OCI-LY7 (cell line): ENCODE measurements at regions not wholly inside any gene's neighbourhood (a gene's known extent, or its start where the extent isn't known, plus 50 kb on each side); places are given as distances from the start of the nearest gene placed in this dataset.

ENCODE experiments used
- BruUV-seq: library from RNA; stranded (reverse); fragments of 400-500 nt; replicated peaks from 2 replicates; lab custom pipeline; 2021; lab: Mats Ljungman, UMichigan
- CTCF ChIA-PET: fragments of 300-600 bp; sonication (Branson Sonifier 250); formaldehyde crosslinking; loops from one replicate; lab custom pipeline; 2022; ENCODE audit warnings: antibody characterized with exemption; ENCODE audit not compliant: unreplicated experiment; lab: Charles Lee
- POLR2A ChIA-PET: fragments of 300-600 bp; sonication (Branson Sonifier 250); formaldehyde crosslinking; loops from one replicate; lab custom pipeline; 2022; ENCODE audit warnings: antibody characterized with exemption; lab: Charles Lee
- DNase-seq: peaks from one replicate; pipeline ENCODE4 v3.0.0-alpha.2; 2015; ENCODE audit warnings: low spot score
- H2AFZ ChIP-seq: fragments of 200-600 bp; sonication (generic), shearing (Covaris generic); 2 replicates; pipeline ENCODE4 v1.6.1; 2014; ENCODE audit warnings: mild to moderate bottlenecking, antibody characterized with exemption, low read length, moderate library complexity
- H3K27ac ChIP-seq: fragments of 200-600 bp; sonication (generic); 2 replicates; pipeline ENCODE4 v1.5.1; 2014; ENCODE audit warnings: mixed run types, low read depth, mild to moderate bottlenecking, moderate library complexity, low read length, inconsistent platforms; ENCODE audit not compliant: poor library complexity, severe bottlenecking
- H3K36me3 ChIP-seq: fragments of 200-600 bp; sonication (generic); 2 replicates; pipeline ENCODE4 v1.6.1; 2014; ENCODE audit warnings: mild to moderate bottlenecking, antibody characterized with exemption, low read length, moderate library complexity, mixed read lengths; ENCODE audit not compliant: insufficient read depth
- H3K4me1 ChIP-seq: fragments of 200-600 bp; sonication (generic); 2 replicates; pipeline ENCODE4 v1.5.1; 2014; ENCODE audit warnings: mild to moderate bottlenecking, low read length; ENCODE audit not compliant: insufficient read depth, poor library complexity, severe bottlenecking
- H3K4me2 ChIP-seq: fragments of 200-600 bp; sonication (generic); 2 replicates; pipeline ENCODE4 v1.6.1; 2014; ENCODE audit warnings: mild to moderate bottlenecking, low read length
- H3K4me3 ChIP-seq: fragments of 200-600 bp; sonication (generic); 2 replicates; pipeline ENCODE4 v1.5.1; 2014; ENCODE audit warnings: mild to moderate bottlenecking, low read depth, low read length; ENCODE audit not compliant: poor library complexity, severe bottlenecking
- H3K79me2 ChIP-seq: fragments of 200-600 bp; sonication (generic); 2 replicates; pipeline ENCODE4 v1.6.1; 2016; ENCODE audit warnings: low read depth, mild to moderate bottlenecking, low read length, moderate library complexity, mixed read lengths; ENCODE audit not compliant: insufficient read depth
- H3K9me2 ChIP-seq: fragments of 200-600 bp; sonication (generic); 2 replicates; pipeline ENCODE4 v1.6.1; 2016; ENCODE audit warnings: mild to moderate bottlenecking, low read length, mixed read lengths; ENCODE audit not compliant: insufficient read depth
- H3K9me3 ChIP-seq: fragments of 200-600 bp; sonication (generic); 2 replicates; pipeline ENCODE4 v1.6.1; 2014; ENCODE audit warnings: mild to moderate bottlenecking, mixed run types, low read length, mixed read lengths
- H4K20me1 ChIP-seq: fragments of 200-600 bp; sonication (generic); 2 replicates; pipeline ENCODE4 v1.6.1; 2014; ENCODE audit warnings: mild to moderate bottlenecking, antibody characterized with exemption, low read length, moderate library complexity, mixed read lengths; ENCODE audit not compliant: insufficient read depth
- EZH2phosphoT487 ChIP-seq: fragments of 200-600 bp; sonication (generic); IDR thresholded peaks from 2 replicates; pipeline ENCODE4 v1.6.1; 2018; ENCODE audit warnings: low read depth, borderline replicate concordance, mild to moderate bottlenecking, mixed run types, antibody characterized with exemption, low read length, moderate library complexity, mixed read lengths
- intact Hi-C: fragments of 100-400 bp; cut with micrococcal nuclease; formaldehyde crosslinking; loops from one replicate; pipeline ENCODE4 v1.10.0; 2022; ENCODE audit not compliant: unreplicated experiment
- TF ChIP-seq, protein P1 (sequence below): fragments of 200-600 bp; sonication (generic); conservative IDR thresholded peaks from 2 replicates; pipeline ENCODE4 v1.5.1; 2014; ENCODE audit warnings: mild to moderate bottlenecking, antibody characterized with exemption, low read length, moderate library complexity, mixed read lengths

DNA sequence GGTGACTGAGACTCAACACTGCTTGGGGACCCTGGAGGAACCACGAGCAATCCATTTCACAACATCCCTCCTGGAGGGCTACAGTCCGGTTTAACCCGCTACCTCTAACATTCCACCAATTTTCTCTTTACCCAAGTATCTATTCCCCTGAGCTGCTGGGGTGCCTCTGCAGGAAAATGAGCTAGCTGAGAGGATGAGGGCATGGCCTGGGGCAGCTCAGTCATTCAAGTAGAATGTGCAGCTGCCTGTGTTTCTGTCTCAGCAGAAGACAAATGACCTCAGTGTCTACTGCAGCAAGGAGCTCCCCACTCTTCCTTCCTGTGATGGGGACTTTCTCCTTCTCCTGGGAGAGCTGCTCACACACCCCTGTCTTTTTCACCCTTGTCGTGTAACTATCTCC is 120.8 kb downstream of the ZNF518B start:
- ChIA-PET POLR2A (interaction anchor here (0.5 kb wide), 1 partner anchor 48 kb away, joined by 6 read pairs; no protein-coding TSS in a partner anchor), CTCF (no interaction called here)
- no peak overlapping the region for H3K4me2 ChIP-seq
- no peak for DNase-seq
- no peaks in the 10 kb centered on the region for H4K20me1 ChIP-seq
- no peaks in the 10 kb centered on the region for H3K79me2 ChIP-seq
- TF ChIP-seq, protein P1, sequence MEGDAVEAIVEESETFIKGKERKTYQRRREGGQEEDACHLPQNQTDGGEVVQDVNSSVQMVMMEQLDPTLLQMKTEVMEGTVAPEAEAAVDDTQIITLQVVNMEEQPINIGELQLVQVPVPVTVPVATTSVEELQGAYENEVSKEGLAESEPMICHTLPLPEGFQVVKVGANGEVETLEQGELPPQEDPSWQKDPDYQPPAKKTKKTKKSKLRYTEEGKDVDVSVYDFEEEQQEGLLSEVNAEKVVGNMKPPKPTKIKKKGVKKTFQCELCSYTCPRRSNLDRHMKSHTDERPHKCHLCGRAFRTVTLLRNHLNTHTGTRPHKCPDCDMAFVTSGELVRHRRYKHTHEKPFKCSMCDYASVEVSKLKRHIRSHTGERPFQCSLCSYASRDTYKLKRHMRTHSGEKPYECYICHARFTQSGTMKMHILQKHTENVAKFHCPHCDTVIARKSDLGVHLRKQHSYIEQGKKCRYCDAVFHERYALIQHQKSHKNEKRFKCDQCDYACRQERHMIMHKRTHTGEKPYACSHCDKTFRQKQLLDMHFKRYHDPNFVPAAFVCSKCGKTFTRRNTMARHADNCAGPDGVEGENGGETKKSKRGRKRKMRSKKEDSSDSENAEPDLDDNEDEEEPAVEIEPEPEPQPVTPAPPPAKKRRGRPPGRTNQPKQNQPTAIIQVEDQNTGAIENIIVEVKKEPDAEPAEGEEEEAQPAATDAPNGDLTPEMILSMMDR: no peak
- no peak for TF ChIP-seq EZH2phosphoT487
- H2AFZ ChIP-seq: no peak overlapping the region
- intact Hi-C loops: no loop called here
- no peaks in the 10 kb centered on the region for H3K9me2 ChIP-seq
- no peak overlapping the region for H3K27ac ChIP-seq
- no peaks in the 10 kb centered on the region for H3K36me3 ChIP-seq
- H3K4me1 ChIP-seq: no peaks in the 10 kb centered on the region
- H3K4me3 ChIP-seq: no peak overlapping the region
- H3K9me3 ChIP-seq: no peaks in the 10 kb centered on the region
- no TSS peak for BruUV-seq

GRCh38 chr4:10335050-10335449 is 122.2 kb downstream of the ZNF518B start:
- no peaks in the 10 kb centered on the region for H3K9me3 ChIP-seq
- H3K4me3 ChIP-seq: no peak overlapping the region
- H3K27ac ChIP-seq: no peak overlapping the region
- no TSS peak for BruUV-seq
- H3K4me2 ChIP-seq: no peak overlapping the region
- no peak for TF ChIP-seq EZH2phosphoT487
- TF ChIP-seq, protein P1: no peak
- H3K9me2 ChIP-seq: no peaks in the 10 kb centered on the region
- no peak for DNase-seq
- ChIA-PET POLR2A (interaction anchor here (0.5 to 0.6 kb wide), 3 partner anchors 36 to 1173 kb away, joined by 3 read pairs; no protein-coding TSS in a partner anchor), CTCF (no interaction called here)
- intact Hi-C loops: no loop called here
- H3K79me2 ChIP-seq: no peaks in the 10 kb centered on the region
- H4K20me1 ChIP-seq: no peaks in the 10 kb centered on the region
- no peaks in the 10 kb centered on the region for H3K4me1 ChIP-seq
- no peak overlapping the region for H2AFZ ChIP-seq
- H3K36me3 ChIP-seq: no peaks in the 10 kb centered on the region

GRCh38 chr4:10334506-10335028 is 122.7 kb downstream of the ZNF518B start:
- ChIA-PET POLR2A (no interaction called here), CTCF (no interaction called here)
- H3K4me2 ChIP-seq: no peak overlapping the region
- no peak overlapping the region for H3K27ac ChIP-seq
- no peaks in the 10 kb centered on the region for H3K36me3 ChIP-seq
- no TSS peak for BruUV-seq
- H4K20me1 ChIP-seq: no peaks in the 10 kb centered on the region
- intact Hi-C loops: no loop called here
- no peak overlapping the region for H2AFZ ChIP-seq
- no peak overlapping the region for H3K4me3 ChIP-seq
- H3K79me2 ChIP-seq: no peaks in the 10 kb centered on the region
- no peaks in the 10 kb centered on the region for H3K4me1 ChIP-seq
- DNase-seq: no peak
- TF ChIP-seq, protein P1: no peak
- no peak for TF ChIP-seq EZH2phosphoT487
- no peaks in the 10 kb centered on the region for H3K9me2 ChIP-seq
- H3K9me3 ChIP-seq: no peaks in the 10 kb centered on the region
